NCI-H2171 (cell line): ENCODE measurements at regions not wholly inside any gene's neighbourhood (a gene's known extent, or its start where the extent isn't known, plus 50 kb on each side); places are given as distances from the start of the nearest gene placed in this dataset.

Experiments
- DNase-seq: peaks from one replicate; lab custom pipeline; 2025; lab: John Stamatoyannopoulos, UW

- no peak for DNase-seq
Measured at GRCh38 chr2:81703831-81704230, 1399.3 kb upstream of the LRRTM1 start.

- no peak for DNase-seq
Measured at GRCh38 chr2:81692566-81692965, 1388.0 kb upstream of the LRRTM1 start.

- DNase-seq: no peak
Measured at GRCh38 chr2:81675641-81676040, 1371.1 kb upstream of the LRRTM1 start.

GRCh38 chr2:81672923-81673322, 1368.4 kb upstream of the LRRTM1 start:
- no peak for DNase-seq

GRCh38 chr2:81672516-81672915, 1368.0 kb upstream of the LRRTM1 start:
- no peak for DNase-seq

GRCh38 chr2:81670885-81671284, 1366.3 kb upstream of the LRRTM1 start:
- no peak for DNase-seq

GRCh38 chr2:81661081-81661480, 1356.5 kb upstream of the LRRTM1 start:
- no peak for DNase-seq

GRCh38 chr2:81658227-81658626, 1353.7 kb upstream of the LRRTM1 start:
- DNase-seq: no peak

- DNase-seq: no peak
Measured at GRCh38 chr2:81650048-81650971, 1345.8 kb upstream of the LRRTM1 start.

GRCh38 chr2:81648806-81649205, 1344.3 kb upstream of the LRRTM1 start:
- no peak for DNase-seq

GRCh38 chr2:81648370-81648769, 1343.8 kb upstream of the LRRTM1 start:
- no peak for DNase-seq

- DNase-seq: no peak
Measured at GRCh38 chr2:81647715-81648230, 1343.2 kb upstream of the LRRTM1 start.

- DNase-seq: no peak
Measured at GRCh38 chr2:81645745-81646301, 1341.3 kb upstream of the LRRTM1 start.

- DNase-seq: no peak
Measured at GRCh38 chr2:81644189-81644588, 1339.6 kb upstream of the LRRTM1 start.

GRCh38 chr2:81624825-81625224, 1320.3 kb upstream of the LRRTM1 start:
- DNase-seq: no peak

- no peak for DNase-seq
Measured at GRCh38 chr2:81600088-81600487, 1295.5 kb upstream of the LRRTM1 start.

GRCh38 chr2:81598453-81598852, 1293.9 kb upstream of the LRRTM1 start:
- no peak for DNase-seq

- DNase-seq: no peak
Measured at GRCh38 chr2:81589406-81589805, 1284.9 kb upstream of the LRRTM1 start.

- no peak for DNase-seq
Measured at GRCh38 chr2:81583311-81584108, 1279.0 kb upstream of the LRRTM1 start.

GRCh38 chr2:81576713-81577112, 1272.2 kb upstream of the LRRTM1 start:
- DNase-seq: no peak

- DNase-seq: no peak
Measured at GRCh38 chr2:81551040-81551634, 1246.6 kb upstream of the LRRTM1 start.

- no peak for DNase-seq
Measured at GRCh38 chr2:81550277-81550676, 1245.7 kb upstream of the LRRTM1 start.
